ENCODE measurements at regions not wholly inside any gene's neighbourhood (a gene's known extent, or its start where the extent isn't known, plus 50 kb on each side); places are given as distances from the start of the nearest gene placed in this dataset.

DNA sequence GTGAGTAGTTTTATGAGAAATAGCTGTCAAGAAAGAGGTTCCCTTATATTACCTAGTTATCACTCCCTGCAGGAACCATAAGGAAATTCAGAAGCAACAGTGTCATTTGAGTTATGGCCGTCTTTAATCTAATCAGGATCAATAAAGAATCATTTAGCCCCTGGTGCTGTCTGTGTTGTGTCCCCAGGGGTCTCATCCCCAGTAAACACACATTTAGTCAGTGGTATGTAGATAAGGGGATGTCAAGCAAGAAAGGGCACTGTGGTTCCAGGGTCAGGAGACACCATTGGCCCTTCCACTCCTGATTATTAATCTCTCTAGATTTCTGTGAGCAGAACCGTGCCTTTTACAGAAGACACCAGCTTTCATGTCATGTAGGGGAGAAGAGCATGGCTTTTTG, 158.0 kb upstream of the SEMA6A start:
- TF ChIP-seq POLR2A (IDR thresholded peaks at IDR 0.05; ENCODE audit: low read length) (no peak), GATA1 (IDR thresholded peaks at IDR 0.05; ENCODE audit: low read depth, low read length) (no peak)
